Astrocyte (in vitro differentiated cells and primary cell): ENCODE measurements at regions not wholly inside any gene's neighbourhood (a gene's known extent, or its start where the extent isn't known, plus 50 kb on each side); places are given as distances from the start of the nearest gene placed in this dataset.

Source experiments
- EZH2 ChIP-seq: IDR thresholded peaks from 2 replicates; pipeline ENCODE4 v1.6.1; 2012; ENCODE audit warnings: mild to moderate bottlenecking, low read length, inconsistent platforms; ENCODE audit not compliant: insufficient read depth
- TF ChIP-seq, protein P1 (sequence below): IDR thresholded peaks from 2 replicates; pipeline ENCODE4 v1.5.1; 2011; ENCODE audit warnings: low read depth, mild to moderate bottlenecking, inconsistent platforms, low read length, moderate library complexity; ENCODE audit not compliant: insufficient read depth

DNA sequence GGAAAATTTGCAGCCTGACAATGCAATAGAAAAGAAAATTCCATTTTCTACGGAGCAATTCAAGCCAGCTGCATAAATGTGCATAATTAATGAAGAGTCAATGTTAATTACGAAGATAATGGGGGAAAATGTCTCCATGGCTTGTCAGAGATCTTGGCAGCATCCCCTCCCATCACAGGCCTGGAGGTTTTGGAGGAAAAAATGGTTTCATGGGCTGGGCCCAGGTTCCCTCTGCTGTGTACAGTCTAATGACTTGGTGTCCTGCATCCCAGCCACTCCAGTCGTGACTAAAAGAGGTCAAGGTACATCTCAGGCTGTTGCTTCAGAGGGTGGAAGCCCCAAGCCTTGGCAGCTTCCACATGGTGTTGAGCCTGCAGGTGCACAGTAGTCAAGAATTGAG, 779.7 kb downstream of the DCDC2C start:
- TF ChIP-seq, protein P1, sequence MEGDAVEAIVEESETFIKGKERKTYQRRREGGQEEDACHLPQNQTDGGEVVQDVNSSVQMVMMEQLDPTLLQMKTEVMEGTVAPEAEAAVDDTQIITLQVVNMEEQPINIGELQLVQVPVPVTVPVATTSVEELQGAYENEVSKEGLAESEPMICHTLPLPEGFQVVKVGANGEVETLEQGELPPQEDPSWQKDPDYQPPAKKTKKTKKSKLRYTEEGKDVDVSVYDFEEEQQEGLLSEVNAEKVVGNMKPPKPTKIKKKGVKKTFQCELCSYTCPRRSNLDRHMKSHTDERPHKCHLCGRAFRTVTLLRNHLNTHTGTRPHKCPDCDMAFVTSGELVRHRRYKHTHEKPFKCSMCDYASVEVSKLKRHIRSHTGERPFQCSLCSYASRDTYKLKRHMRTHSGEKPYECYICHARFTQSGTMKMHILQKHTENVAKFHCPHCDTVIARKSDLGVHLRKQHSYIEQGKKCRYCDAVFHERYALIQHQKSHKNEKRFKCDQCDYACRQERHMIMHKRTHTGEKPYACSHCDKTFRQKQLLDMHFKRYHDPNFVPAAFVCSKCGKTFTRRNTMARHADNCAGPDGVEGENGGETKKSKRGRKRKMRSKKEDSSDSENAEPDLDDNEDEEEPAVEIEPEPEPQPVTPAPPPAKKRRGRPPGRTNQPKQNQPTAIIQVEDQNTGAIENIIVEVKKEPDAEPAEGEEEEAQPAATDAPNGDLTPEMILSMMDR: no peak
- TF ChIP-seq EZH2: no peak
